ENCODE measurements at regions not wholly inside any gene's neighbourhood (a gene's known extent, or its start where the extent isn't known, plus 50 kb on each side); places are given as distances from the start of the nearest gene placed in this dataset.

GRCh38 chr13:109496216-109496615 is 290.2 kb downstream of the IRS2 start:
- TF ChIP-seq POLR2A (IDR thresholded peaks at IDR 0.05), result no peak
- TF ChIP-seq, protein P1, sequence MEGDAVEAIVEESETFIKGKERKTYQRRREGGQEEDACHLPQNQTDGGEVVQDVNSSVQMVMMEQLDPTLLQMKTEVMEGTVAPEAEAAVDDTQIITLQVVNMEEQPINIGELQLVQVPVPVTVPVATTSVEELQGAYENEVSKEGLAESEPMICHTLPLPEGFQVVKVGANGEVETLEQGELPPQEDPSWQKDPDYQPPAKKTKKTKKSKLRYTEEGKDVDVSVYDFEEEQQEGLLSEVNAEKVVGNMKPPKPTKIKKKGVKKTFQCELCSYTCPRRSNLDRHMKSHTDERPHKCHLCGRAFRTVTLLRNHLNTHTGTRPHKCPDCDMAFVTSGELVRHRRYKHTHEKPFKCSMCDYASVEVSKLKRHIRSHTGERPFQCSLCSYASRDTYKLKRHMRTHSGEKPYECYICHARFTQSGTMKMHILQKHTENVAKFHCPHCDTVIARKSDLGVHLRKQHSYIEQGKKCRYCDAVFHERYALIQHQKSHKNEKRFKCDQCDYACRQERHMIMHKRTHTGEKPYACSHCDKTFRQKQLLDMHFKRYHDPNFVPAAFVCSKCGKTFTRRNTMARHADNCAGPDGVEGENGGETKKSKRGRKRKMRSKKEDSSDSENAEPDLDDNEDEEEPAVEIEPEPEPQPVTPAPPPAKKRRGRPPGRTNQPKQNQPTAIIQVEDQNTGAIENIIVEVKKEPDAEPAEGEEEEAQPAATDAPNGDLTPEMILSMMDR (IDR thresholded peaks at IDR 0.05), result no peak
- TF ChIP-seq POLR2AphosphoS5 (IDR thresholded peaks at IDR 0.05; ENCODE audit: insufficient read depth in 1 of 2, low read depth in 1 of 2), result no peak

All from vagina (tissue), 2 donors.